Activated T-helper 9 cell treated with anti-CD3 and anti-CD28 coated beads, Interleukin-2, amount 50 U/mL, for 16 hours (primary cell): ENCODE measurements at regions not wholly inside any gene's neighbourhood (a gene's known extent, or its start where the extent isn't known, plus 50 kb on each side); places are given as distances from the start of the nearest gene placed in this dataset.
A peak's percentile ranks its signal among the peaks of the same experiment; 100 is the strongest.

Experiments used
- DNase-seq: peaks from one replicate; pipeline ENCODE4 v3.0.0-alpha.2; 2020; ENCODE audit warnings: low read depth

GRCh38 chr16:77553130-77553529 lies 118.3 kb upstream of the ADAMTS18 start:
- DNase-seq: no peak

GRCh38 chr16:77555126-77555525 lies 120.3 kb upstream of the ADAMTS18 start:
- DNase-seq: no peak

DNA sequence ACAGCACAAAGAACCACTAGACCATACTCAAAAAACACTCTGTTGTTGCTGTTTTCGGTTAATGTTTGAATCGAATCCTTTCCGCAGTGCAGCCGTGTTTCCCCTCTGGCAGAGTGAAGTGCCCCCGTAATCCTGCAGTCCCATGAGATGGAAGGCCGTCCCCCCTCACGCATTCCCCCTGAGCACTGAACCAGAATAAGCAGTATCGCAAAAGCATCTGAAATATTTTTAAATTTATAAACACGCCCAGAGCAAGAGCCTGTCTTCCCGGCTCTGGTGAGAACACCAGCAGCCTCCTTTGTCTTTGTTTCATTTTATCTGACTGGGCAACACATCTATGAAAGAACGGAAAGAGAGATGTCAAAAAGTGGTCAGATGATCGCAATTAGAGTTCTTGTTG lies 121.0 kb upstream of the ADAMTS18 start:
- DNase-seq: no peak

DNA sequence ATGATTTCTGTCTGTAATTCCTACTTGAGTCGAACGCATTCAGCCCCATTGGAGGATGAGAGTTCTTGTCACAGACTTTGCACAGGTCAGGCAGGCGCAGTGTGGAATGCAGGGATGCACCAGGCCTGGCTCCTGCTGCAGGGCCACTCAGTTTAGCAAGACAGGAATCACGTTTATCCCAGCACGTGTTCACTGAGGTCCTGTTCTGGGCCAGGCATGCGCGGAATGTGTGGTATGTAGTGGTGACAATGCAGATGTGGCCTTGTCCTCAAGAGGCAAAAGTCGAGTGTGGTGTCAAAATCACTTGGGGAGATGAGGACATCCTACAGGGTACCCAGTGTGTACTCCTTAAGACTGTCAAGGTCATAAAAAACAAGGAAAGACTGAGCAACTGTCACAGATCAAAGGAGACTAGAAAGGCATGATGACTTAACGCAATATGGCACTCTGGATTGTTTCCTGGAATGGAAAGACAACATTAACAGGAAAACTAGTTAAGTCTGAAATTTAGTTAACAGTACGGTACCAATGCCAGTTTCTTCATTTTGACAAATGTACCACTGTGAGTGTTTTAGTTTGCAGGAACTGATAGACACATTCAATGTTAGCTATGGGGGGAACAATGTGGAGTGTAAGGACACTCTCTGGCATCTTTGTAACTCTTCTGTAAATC lies 121.5 kb upstream of the ADAMTS18 start:
- DNase-seq: no peak

- no peak for DNase-seq
Observed at GRCh38 chr16:77557385-77557784, 122.6 kb upstream of the ADAMTS18 start.

DNA sequence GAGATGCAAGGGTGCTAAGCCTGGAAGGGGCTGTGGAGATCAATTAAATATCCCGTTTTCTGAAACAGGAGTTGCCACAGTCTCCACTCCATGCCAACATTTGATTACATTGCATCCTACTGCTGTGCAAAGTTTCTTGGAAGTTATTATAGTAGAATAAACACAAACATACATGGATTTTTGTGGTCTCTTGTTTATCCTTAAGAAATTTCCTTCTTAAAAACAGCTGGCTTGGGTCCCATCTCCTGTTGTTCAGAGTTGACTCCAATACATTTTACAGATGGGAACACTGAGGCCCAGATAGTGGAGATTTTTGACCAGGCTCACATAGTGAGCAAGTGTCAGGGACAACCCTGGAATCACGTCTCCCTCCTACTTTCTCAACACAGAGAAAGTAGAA lies 124.0 kb upstream of the ADAMTS18 start:
- no peak for DNase-seq

DNA sequence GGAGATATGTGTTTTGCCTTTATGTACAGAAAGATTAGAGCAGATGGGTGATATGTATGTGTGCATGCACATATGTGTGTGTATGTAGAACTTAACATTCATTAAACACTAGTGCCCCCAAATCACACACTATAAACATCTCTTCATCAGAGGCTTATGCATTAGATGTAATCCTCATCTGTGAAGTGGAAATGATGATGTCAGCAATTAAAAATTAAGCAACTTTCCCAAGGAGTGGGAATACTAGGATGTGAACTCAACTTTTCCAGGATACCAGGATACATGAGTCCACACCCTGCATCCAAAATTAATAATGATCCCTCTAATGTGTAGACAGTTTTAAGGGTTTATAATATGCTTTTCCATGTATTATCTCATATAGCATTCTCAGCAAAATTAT lies 127.7 kb upstream of the ADAMTS18 start:
- no peak for DNase-seq

DNA sequence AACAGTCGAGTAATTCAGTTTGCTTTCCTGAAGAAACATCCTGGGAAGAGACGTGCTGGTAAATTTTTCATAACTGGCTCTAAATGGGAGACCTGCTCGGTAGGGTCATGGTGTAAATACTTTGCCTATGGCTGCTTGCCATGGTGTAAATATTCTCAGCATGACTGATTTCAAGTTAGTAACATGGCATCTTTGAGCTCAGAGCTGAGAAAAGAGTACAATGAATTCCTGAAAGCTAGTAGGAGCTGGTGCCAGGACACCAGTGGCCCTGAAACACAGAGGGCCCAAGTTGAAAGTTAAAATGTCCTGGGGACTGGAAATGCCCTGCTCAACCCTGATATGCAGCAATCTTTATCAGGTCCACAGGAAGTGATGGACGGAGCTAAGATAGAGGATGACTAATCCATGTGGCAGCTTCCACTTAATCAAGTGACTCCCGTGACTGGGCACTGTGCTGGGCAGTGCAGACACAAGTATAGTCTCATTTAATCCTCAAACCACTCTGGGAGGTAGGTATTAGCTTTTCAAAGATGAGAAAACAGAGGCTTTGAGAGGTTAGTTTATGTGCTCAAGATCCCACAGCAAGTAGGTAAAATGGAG lies 130.1 kb upstream of the ADAMTS18 start:
- DNase-seq: no peak

GRCh38 chr16:77569406-77569805 lies 134.6 kb upstream of the ADAMTS18 start:
- DNase-seq: no peak

DNA sequence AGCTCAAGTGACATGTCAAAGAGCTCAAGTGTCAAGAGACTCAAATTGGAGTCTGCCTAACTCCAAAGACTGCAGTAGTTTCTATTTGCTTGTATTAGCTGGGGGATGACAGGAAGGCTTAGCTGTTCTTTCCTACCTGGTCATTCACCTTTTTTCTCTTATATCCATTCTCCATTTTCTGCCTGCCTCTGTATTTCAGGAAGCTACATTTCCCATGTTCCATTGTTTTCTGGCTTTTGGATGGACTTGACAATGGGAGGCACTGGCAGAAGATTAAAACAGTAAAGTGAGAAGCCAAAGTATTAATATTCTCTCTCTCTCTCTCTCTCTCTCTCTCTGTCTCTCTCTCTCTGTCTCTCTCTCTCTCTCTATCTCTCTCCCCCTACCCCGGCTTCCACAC lies 135.7 kb upstream of the ADAMTS18 start:
- DNase-seq: no peak

GRCh38 chr16:77571115-77571862 lies 136.5 kb upstream of the ADAMTS18 start:
- no peak for DNase-seq

DNA sequence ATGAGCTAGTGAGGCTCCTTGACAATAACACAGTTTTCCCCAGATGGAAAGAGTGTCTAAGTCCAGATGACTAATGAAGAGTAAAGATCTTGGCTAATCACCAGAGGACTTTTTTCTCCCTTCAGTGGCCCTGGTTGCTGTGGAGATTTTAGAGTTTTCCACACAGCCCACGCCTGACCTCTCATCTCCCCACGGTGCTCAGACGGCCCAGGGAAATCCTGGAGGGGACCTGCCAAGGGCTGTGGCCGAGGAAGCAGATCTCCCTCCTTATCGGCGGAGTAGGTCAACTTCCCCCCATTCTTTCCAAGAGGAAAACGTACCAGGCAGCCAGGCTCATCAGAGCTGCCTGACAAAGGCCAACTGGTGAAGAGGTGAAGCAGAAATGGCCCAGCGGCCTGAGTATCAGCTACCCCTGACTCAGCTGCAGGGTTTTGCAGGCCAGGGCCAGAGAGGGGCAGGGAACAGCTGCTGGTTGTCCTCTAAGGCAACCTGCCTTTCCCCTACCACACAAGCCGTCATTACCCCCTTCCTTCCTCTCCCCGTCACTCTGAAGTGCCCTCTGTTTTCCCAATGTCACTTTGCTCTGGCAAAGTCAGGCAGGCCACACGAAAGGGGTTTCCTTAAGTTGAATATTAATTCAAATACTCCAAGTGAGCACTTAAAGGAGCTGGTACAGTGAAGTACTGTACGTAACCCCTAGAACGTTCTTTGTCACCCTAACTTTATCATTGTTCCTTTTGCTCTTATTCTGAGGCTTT lies 140.2 kb upstream of the ADAMTS18 start:
- no peak for DNase-seq

GRCh38 chr16:77579351-77579891 lies 142.9 kb upstream of the NUDT7 start:
- no peak for DNase-seq

DNA sequence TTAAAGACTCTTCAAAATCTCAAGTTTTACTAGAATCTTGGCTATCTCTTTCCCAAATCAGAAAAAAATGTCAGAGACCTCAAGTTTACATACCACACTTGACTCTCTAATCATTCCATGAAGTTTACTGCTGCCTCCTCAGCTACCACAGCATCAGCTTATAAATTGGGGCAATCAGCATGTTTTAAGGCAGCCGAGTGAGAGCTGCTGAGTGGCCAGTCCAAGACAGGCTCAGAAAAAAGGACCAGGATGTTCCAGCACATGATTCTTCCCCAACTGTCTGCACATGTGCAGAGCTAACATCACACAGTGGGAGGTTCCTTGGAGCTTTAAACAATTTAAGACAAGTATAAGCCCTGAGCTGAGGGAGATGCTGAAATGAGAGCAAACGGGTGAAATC lies 140.6 kb upstream of the NUDT7 start:
- DNase-seq: no peak

DNA sequence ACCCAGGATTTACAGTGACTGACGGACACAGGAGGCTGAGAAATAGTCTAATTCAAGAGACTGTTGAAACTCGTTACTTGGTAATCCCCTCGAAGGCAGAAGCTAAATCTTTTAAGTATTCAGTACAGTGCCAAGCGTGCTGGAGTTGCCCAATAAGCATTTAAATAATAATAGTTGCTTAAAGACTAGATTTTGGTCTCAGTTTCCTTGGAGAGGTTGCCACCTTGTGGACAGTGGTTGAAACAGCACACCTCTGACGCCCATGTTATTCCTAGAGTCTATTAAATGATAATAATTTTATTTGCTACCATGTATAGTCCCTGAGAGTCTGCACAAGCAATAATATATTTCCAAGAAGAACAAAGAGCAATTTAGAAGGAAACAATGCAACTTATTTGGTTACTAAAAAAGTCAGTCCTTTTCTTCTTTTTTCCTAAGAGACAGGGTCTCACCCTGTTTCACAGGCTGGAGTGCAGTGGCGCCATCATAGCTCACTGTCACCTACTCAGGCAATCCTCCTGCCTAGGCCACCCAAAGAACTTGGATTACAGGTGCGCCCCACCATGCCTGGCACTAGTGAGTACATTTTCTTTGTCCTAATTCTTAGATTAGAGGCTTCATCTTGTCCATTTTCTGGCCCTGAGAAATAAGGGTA lies 138.0 kb upstream of the NUDT7 start:
- peak; percentile 3 for DNase-seq

DNA sequence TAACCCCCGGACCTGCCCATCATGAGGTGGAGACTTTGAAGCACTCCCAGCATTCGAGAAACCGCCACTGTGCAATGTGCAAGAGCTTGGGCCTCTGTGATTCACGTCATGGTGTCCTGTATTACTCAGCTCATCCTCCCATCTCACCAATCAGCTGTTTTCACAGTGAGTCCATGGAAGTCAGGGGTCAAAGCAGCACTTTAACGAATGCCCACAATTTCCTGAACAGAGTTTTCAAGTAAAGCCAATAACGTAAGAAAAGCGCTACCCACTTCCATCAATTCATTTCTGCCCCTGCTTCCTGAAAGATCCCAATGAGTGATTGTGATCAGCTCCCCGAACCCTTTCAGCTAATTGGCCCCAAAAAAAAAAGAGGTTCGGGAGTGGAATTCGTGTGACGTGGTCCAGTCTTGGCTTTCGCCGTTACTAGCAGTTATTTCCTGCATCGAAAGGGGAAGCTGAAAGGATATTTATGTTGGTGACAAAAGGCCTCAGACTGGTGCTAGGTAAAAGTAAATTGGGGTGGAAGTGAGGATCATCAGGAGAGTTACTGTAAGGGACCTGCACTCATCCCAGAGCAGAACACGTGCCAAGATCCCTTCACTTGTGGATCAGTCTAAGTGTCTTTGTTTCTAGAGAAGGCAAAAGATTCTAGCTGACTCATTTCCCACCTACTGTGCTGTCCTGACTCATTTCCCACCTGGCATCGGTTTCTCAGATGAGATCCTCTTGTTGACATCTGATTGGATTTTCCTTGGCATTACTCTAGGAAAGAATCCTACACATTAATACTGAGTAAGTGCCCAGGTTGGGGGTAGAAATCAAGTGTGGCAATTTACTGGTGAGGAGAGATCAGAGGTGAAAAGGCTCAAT lies 136.7 kb upstream of the NUDT7 start:
- DNase-seq: no peak

DNA sequence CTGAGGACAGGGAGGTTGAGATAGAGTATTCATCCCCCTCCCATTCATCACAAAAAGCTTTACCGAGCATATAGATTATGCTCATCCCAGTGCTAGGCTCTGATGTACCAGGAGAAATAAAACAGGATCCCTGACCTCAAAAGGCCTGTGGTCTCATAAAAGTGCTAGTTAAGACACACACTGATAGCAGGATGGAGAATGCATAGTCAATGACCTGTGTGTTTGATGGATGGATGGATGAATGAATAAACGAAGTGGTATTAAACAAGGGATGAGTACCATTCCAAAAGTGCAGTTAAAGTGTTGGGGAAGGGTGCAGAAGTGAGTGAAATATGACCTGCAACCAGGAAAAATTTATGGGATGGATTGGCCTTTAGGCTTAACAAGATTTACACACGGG lies 133.9 kb upstream of the NUDT7 start:
- no peak for DNase-seq

DNA sequence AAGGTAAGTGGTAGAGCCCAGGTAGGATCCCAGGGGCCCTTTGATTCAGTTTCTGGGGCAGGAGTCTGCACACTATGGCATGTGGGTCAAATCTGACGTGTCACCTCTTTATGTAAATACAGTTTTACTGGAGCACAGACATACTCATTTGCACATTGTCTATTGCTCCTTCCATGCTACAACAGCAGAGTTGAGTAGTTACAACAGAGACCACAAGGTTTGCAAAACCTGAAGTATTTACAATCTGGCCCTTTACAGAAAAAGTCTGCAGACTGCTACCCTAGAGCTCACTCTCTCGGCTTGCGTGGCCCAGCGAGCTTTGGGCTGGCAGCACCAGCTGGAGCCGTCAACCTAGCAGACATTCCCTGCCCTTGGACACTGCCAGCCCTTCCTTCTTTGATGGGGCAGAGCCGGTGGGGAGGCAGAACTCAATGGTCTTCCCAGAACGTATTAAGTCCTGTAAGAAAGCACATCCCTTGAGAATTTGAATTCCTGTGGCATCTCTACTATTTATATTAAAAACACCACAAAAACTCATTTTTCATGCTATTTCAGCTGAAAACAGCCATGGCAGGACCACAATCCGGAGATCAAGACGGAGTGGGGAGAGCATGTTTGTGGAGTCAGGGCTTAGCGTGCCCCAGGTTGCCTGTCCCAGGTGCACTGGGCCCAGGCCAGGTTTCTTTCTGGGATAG lies 133.1 kb upstream of the NUDT7 start:
- DNase-seq: no peak

GRCh38 chr16:77590707-77591106 lies 131.6 kb upstream of the NUDT7 start:
- no peak for DNase-seq

DNA sequence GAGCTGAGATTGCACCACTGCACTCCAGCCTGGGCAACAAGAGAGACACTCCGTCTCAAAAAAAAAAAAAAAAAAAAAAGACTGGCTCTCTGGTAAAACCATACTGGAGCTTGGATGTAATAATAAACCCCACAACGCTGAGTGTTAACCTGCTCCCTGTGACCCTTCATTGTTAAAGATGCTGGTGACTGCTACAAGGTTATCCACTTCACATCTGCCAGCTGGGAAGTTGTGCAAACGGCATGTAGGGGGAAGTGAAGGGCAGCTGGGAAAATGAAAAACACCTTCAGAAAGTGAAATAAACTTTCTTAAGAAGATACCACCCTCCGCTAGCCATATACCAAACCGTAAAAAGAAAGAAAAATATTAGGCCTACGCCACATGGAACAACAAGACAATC lies 131.0 kb upstream of the NUDT7 start:
- DNase-seq: no peak
